ENCODE measurements at regions not wholly inside any gene's neighbourhood (a gene's known extent, or its start where the extent isn't known, plus 50 kb on each side); places are given as distances from the start of the nearest gene placed in this dataset.
A peak's percentile ranks its signal among the peaks of the same experiment; 100 is the strongest.

- Mint-ChIP-seq H3K27ac (ENCODE audit: unreplicated experiment) (no peak overlapping the region), H3K4me1 (ENCODE audit: low read depth, unreplicated experiment) (peaks cover 9% of the 10 kb centered on the region), H3K27me3 (ENCODE audit: low read depth, unreplicated experiment) (no peaks in the 10 kb centered on the region), H3K9me3 (ENCODE audit: unreplicated experiment) (peaks cover 3% of the 10 kb centered on the region), H3K4me3 (ENCODE audit: unreplicated experiment) (no peak overlapping the region), H3K36me3 (ENCODE audit: low read depth, unreplicated experiment) (peaks cover 2% of the 10 kb centered on the region)
- H3K9ac ChIP-seq (ENCODE audit: low read length): no peak overlapping the region
- H3K36me3 ChIP-seq (ENCODE audit: insufficient read depth, low read length): no peaks in the 10 kb centered on the region
- no peaks in the 10 kb centered on the region for H3K9me3 ChIP-seq (ENCODE audit: insufficient read depth, low read depth, low read length)
- H3K4me2 ChIP-seq (ENCODE audit: low read length): no peak overlapping the region
- H3K4me3 ChIP-seq (ENCODE audit: insufficient read depth, low read depth, low read length): no peak overlapping the region
- H3K79me2 ChIP-seq (ENCODE audit: insufficient read depth, low read length): no peaks in the 10 kb centered on the region
- DNase-seq (ENCODE audit: low read depth) (no peak), FAIRE-seq (no peak)
- H3K4me1 ChIP-seq (ENCODE audit: insufficient read depth, low read length): peaks cover 15% of the 10 kb centered on the region
- TF ChIP-seq CTCF (IDR thresholded peaks at IDR 0.05; ENCODE audit: insufficient read depth, low read depth, low read length) (no peak), EZH2 (IDR thresholded peaks at IDR 0.05; ENCODE audit: insufficient read depth, low read length) (no peak)
- H3K27me3 ChIP-seq (ENCODE audit: insufficient read depth, low read length): peaks cover 3% of the 10 kb centered on the region
- no peaks in the 10 kb centered on the region for H4K20me1 ChIP-seq (ENCODE audit: insufficient read depth, low read length)
- no peak overlapping the region for H2AFZ ChIP-seq (ENCODE audit: low read depth, low read length)
- no peak overlapping the region for H3K27ac ChIP-seq (ENCODE audit: low read depth, low read length)
Measured at GRCh38 chr16:11494433-11494832, 92.3 kb downstream of the LITAF start.

GRCh38 chr16:11495066-11495407 is 91.7 kb downstream of the LITAF start:
- DNase-seq (ENCODE audit: low read depth) (no peak), FAIRE-seq (no peak)
- no peak overlapping the region for H3K27ac Mint-ChIP-seq (ENCODE audit: unreplicated experiment)
- H3K4me3 Mint-ChIP-seq (ENCODE audit: unreplicated experiment): no peak overlapping the region
- Histone ChIP-seq H3K9me3 (ENCODE audit: insufficient read depth, low read depth, low read length) (no peaks in the 10 kb centered on the region), H4K20me1 (ENCODE audit: insufficient read depth, low read length) (no peaks in the 10 kb centered on the region), H3K27ac (ENCODE audit: low read depth, low read length) (no peak overlapping the region), H3K36me3 (ENCODE audit: insufficient read depth, low read length) (no peaks in the 10 kb centered on the region), H3K9ac (ENCODE audit: low read length) (no peak overlapping the region), H2AFZ (ENCODE audit: low read depth, low read length) (peak overlapping the region; percentile 5), H3K27me3 (ENCODE audit: insufficient read depth, low read length) (no peaks in the 10 kb centered on the region), H3K4me2 (ENCODE audit: low read length) (no peak overlapping the region), H3K4me1 (ENCODE audit: insufficient read depth, low read length) (peaks cover 15% of the 10 kb centered on the region), H3K4me3 (ENCODE audit: insufficient read depth, low read depth, low read length) (no peak overlapping the region), H3K79me2 (ENCODE audit: insufficient read depth, low read length) (no peaks in the 10 kb centered on the region)
- peaks cover 9% of the 10 kb centered on the region for H3K4me1 Mint-ChIP-seq (ENCODE audit: low read depth, unreplicated experiment)
- no peak for TF ChIP-seq CTCF (IDR thresholded peaks at IDR 0.05; ENCODE audit: insufficient read depth, low read depth, low read length)
- TF ChIP-seq EZH2 (IDR thresholded peaks at IDR 0.05; ENCODE audit: insufficient read depth, low read length): no peak
- H3K9me3 Mint-ChIP-seq (ENCODE audit: unreplicated experiment): peaks cover 3% of the 10 kb centered on the region
- H3K27me3 Mint-ChIP-seq (ENCODE audit: low read depth, unreplicated experiment): no peaks in the 10 kb centered on the region
- no peaks in the 10 kb centered on the region for H3K36me3 Mint-ChIP-seq (ENCODE audit: low read depth, unreplicated experiment)

Data from astrocyte (in vitro differentiated cells and primary cell).